ENCODE measurements at regions not wholly inside any gene's neighbourhood (a gene's known extent, or its start where the extent isn't known, plus 50 kb on each side); places are given as distances from the start of the nearest gene placed in this dataset.

- Mint-ChIP-seq H3K9me3 (peaks cover 2 to 5% (median 4%) of the 10 kb centered on the region in 7 donors), H3K36me3 (no peaks in the 10 kb centered on the region), H3K27ac (no peak overlapping the region), H3K27me3 (ENCODE audit: low read depth in 3 of 3) (no peaks in the 10 kb centered on the region), H3K4me1 (no peaks in the 10 kb centered on the region), H3K4me3 (no peak overlapping the region)
- Histone ChIP-seq H3K4me3 (replicated peaks in 1 of 3; ENCODE audit: low read depth in 2 of 3, low read length in 3 of 3) (no peak overlapping the region), H3K36me3 (replicated peaks in 1 of 2; ENCODE audit: control insufficient read depth in 1 of 2, insufficient read depth in 2 of 2, low read length in 2 of 2) (no peaks in the 10 kb centered on the region), H3K4me2 (replicated peaks; ENCODE audit: extremely low read depth, low read length, poor library complexity, severe bottlenecking) (no peak overlapping the region), H3K9me3 (replicated peaks in 1 of 2; ENCODE audit: control insufficient read depth in 1 of 2, insufficient read depth in 1 of 2, low read length in 2 of 2) (no peaks in the 10 kb centered on the region), H2AFZ (ENCODE audit: insufficient read depth, low read depth, low read length, poor library complexity, severe bottlenecking) (no peak overlapping the region), H4K20me1 (ENCODE audit: insufficient read depth, low read length) (no peaks in the 10 kb centered on the region), H3K9ac (ENCODE audit: insufficient read depth, low read length, poor library complexity, severe bottlenecking) (no peak overlapping the region), H3K79me2 (ENCODE audit: insufficient read depth, low read length) (no peaks in the 10 kb centered on the region), H3K27ac (ENCODE audit: low read depth in 1 of 2, low read length in 2 of 2) (no peak overlapping the region), H3K27me3 (ENCODE audit: control insufficient read depth in 2 of 2, insufficient read depth in 2 of 2, low read length in 2 of 2) (no peaks in the 10 kb centered on the region), H3K4me1 (ENCODE audit: control insufficient read depth in 1 of 2, insufficient read depth in 2 of 2, low read length in 2 of 2) (no peaks in the 10 kb centered on the region)
- intact Hi-C loops (cut with micrococcal nuclease): no loop called here
- no peak for TF ChIP-seq CTCF (IDR thresholded peaks at IDR 0.05)
- DNase-seq: no peak
- no CpG with 5 or more reads among the region's 1 CpG for WGBS (ENCODE audit: insufficient coverage)
These were observed 94.2 kb upstream of the FSHR start for GRCh38 chr2:49248506-49248905.

GRCh38 chr2:49241991-49242390 is 87.7 kb upstream of the FSHR start:
- H3K9me3 ChIP-seq (replicated peaks in 1 of 2; ENCODE audit: control insufficient read depth in 1 of 2, insufficient read depth in 1 of 2, low read length in 2 of 2): peaks cover 0 to 5% of the 10 kb centered on the region in 2 donors
- H3K27me3 ChIP-seq (ENCODE audit: control insufficient read depth in 2 of 2, insufficient read depth in 2 of 2, low read length in 2 of 2): no peaks in the 10 kb centered on the region
- H3K9ac ChIP-seq (ENCODE audit: insufficient read depth, low read length, poor library complexity, severe bottlenecking): no peak overlapping the region
- Mint-ChIP-seq H3K4me1 (no peaks in the 10 kb centered on the region), H3K27me3 (ENCODE audit: low read depth in 3 of 3) (no peaks in the 10 kb centered on the region), H3K4me3 (no peak overlapping the region), H3K36me3 (no peaks in the 10 kb centered on the region), H3K27ac (no peak overlapping the region), H3K9me3 (peaks cover under 1 to 8% (median 4%) of the 10 kb centered on the region in 7 donors)
- H3K4me1 ChIP-seq (ENCODE audit: control insufficient read depth in 1 of 2, insufficient read depth in 2 of 2, low read length in 2 of 2): no peaks in the 10 kb centered on the region
- H3K27ac ChIP-seq (ENCODE audit: low read depth in 1 of 2, low read length in 2 of 2): no peak overlapping the region
- H3K79me2 ChIP-seq (ENCODE audit: insufficient read depth, low read length): no peaks in the 10 kb centered on the region
- no peak for TF ChIP-seq CTCF (IDR thresholded peaks at IDR 0.05)
- H3K36me3 ChIP-seq (replicated peaks in 1 of 2; ENCODE audit: control insufficient read depth in 1 of 2, insufficient read depth in 2 of 2, low read length in 2 of 2): no peaks in the 10 kb centered on the region
- no peak overlapping the region for H3K4me2 ChIP-seq (replicated peaks; ENCODE audit: extremely low read depth, low read length, poor library complexity, severe bottlenecking)
- intact Hi-C loops (cut with micrococcal nuclease): no loop called here
- no peak overlapping the region for H3K4me3 ChIP-seq (replicated peaks in 1 of 3; ENCODE audit: low read depth in 2 of 3, low read length in 3 of 3)
- no peak for DNase-seq
- no peak overlapping the region for H2AFZ ChIP-seq (ENCODE audit: insufficient read depth, low read depth, low read length, poor library complexity, severe bottlenecking)
- no peaks in the 10 kb centered on the region for H4K20me1 ChIP-seq (ENCODE audit: insufficient read depth, low read length)

Measured in CD14-positive monocyte (primary cell).